Fibroblast of the conjunctiva (primary cell): ENCODE measurements at regions not wholly inside any gene's neighbourhood (a gene's known extent, or its start where the extent isn't known, plus 50 kb on each side); places are given as distances from the start of the nearest gene placed in this dataset.
A peak's percentile ranks its signal among the peaks of the same experiment; 100 is the strongest.

Source experiments
- DNase-seq: peaks from one replicate; pipeline ENCODE4 v3.0.0-alpha.2; 2010; ENCODE audit warnings: low read depth

DNA sequence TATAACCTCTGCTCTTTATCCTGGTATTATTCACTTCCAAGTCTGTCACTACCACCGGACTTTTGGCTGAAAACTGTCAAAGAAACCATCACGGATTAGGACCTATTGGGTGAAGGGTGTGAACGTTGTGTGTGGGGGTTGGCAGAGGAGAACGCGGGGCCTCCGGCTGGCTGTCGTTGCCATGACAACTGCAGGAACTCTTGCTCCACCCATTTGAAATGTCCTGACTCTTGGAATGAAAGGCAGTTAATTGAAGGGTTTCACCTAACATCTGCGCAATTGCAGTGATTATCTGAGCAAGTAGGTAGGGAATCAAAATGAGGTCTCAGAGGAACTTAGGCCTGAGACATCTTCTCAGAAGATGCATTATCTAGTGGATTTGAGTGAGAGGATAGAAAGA, 60.9 kb upstream of the CLMP start:
- DNase-seq: no peak

DNA sequence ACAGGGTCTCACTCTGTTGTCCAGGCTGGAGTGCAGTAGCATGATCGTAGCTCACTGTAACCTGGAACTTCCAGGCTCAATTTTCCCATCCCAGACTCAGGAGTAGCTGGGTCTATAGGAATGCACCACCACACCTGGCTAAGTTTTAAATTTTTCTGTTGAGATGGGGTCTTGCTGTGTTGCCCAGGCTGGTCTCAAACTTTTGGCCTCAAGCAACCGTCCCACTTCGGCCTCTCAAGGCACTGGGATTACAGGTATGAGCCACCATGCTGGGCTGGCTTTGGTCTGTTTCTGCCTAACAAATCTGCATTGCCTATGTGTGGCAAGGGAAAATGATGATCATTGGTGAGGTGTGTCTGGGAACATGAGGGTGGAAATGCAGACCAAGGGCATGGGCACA, 59.3 kb upstream of the CLMP start:
- DNase-seq: no peak

DNA sequence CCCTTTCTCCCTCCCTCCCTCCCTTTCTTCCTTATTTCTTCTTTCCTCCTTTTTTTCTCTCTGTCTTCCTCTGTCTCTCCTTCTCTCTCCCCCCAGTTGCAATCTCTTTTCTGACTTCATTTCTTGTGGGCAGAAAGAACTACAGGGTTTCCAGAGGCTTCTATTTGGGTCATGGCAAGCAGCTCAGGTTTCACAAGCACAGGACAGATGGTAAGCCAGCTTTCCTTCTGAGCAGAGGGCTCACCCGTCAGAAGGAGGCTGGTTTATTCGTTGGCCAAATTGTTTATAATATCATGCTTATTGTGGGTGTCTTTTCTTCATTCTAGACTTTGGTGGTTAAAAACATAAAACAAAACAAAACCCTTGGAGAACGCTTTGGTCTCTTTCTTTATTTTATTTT, 58.9 kb upstream of the CLMP start:
- DNase-seq: no peak

DNA sequence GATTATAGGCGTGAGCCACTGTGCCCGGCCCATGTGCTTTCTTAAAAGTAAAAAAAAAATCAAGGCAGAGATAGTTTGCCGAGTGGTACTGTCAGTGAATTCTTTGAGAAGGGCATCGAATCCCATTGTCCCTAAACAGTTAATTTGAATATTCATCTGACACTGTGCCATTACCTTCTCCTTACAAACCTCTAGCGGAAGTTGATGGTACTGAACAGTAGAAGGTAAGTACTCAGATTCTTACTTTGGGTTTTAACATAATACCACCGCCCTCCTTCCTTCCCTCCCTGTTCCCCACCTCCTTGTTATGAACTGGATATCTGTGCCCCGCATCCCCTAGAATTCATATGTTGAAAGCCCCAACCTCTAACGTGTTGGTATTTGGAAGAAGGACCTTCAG, 58.2 kb upstream of the CLMP start:
- no peak for DNase-seq

DNA sequence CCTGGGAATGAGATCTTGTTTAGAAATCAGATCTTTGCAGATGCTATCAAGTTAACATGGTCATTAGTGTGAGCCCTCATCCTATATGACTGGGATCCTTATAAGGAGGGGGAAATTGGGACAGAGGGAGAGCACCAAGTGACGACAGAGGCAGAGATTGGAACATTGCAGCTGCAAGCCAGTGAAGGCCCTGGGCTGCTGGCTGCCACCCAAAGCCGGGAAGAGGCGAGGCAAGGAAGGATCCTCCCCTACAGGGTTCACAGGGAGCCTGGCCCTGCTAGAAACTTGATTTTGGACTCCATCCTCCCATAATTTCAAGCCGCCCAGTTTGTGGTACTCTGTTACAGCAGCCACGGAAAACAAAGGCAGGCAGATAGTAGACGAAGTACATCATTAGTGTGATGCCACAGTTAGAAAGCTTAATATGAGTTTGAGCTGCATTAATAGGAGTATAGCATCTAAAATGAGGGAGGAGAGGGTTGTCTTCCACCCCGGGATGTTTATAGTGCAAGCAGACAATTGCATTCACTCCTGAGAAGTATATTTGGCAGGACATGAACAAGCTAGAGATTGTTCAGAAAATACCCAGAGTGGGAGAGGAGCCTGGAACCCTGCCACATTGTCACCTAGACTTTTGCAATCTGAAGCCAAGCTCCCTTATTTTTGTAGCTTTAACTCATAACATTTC, 56.8 kb upstream of the CLMP start:
- DNase-seq: peak; percentile 33

DNA sequence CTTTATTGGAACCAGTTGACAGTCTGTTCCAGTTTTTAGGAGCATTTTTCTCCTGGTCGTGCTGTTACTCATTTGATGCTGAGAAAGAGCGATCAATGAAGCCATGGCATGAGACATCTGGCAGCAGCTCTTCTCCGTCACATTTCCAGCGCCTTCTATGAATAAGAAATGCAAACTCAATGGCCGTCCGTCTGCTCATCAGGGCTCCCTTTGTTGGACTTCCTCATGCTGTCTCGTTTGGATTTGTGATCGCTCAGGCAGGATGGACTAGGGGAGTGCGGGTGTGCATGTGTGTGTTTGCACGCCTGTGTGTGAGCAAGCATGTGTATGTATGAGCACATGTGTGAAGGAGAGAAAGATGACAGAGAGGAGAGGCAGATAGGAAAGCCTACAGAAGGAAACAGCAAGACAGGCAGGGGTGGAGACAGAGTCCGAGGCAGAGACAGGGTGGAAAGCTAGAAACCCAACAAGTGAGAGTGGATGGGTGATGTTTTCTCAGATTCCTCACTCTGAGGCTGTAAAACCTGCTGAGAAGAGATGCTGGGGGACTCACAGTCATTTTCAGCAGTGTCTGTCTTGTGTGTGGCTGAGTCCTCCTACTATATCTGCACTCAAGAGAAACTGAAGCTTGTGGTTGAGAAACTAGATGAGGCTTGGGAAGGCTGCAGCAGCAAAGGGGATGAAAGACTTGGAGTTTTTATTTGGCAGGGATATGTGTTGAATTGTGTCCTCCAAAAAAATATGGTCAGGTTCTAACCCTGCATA, 56.0 kb upstream of the CLMP start:
- DNase-seq: no peak

DNA sequence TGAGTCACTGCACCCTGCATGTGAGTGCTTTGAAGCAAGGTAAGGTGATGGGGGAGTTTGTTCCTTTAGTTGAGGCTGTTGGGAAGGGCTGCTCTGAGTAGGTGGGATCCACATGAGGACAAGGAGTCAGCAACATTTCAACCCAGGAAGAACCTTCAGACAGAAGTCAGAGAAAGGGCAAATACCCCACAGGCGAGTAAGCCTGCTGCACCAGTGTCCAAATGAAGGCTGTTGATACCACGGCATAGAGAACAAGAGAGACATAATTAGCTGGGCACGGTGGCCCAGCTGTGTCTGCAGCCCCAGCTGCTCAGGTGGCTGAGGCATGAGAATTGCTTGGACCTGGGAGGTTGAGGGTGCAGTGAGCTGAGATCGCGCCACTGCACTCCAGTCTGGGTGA, 54.3 kb upstream of the CLMP start:
- DNase-seq: no peak

DNA sequence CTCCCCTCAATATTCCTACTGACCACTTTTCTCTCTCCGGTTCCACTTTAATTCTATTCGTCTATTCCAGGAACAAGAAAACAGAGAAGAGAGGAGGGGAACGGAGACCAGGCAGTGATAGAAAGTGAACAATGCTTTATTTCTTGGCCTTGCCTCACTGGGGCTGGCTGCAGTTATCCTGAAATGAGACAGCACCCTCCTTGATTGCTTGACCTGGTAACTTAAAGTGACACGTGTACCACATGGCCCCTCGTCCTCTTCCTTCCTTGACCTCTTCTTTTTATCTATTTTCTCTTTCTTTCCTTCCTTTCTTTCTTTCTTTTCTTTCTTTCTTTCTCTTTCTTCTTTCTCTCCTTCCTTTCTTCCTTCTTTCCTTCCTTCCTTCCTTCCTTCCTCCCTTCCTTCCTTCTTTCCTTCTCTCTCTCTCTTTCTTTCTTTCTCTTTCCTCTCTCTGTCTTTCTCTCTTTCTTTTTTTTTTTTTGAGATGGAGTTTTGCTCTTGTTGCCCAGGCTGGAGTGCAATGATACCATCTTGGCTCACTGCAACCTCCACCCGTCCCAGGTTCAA, 52.8 kb upstream of the CLMP start:
- DNase-seq: no peak

DNA sequence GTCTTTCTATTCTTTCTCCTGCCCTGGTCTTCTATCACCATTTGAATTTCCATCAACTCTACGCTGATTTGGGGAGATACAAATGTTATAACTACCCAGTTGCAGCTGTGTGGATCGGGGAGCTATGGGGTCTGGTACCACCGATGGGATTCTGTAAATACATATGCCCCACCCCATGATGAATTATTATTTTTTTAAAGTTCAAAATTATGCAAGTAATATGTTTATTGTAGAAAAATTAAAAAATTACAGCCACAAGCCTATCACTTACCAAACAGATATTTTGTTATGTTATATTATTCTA, 52.4 kb upstream of the CLMP start:
- DNase-seq: no peak

DNA sequence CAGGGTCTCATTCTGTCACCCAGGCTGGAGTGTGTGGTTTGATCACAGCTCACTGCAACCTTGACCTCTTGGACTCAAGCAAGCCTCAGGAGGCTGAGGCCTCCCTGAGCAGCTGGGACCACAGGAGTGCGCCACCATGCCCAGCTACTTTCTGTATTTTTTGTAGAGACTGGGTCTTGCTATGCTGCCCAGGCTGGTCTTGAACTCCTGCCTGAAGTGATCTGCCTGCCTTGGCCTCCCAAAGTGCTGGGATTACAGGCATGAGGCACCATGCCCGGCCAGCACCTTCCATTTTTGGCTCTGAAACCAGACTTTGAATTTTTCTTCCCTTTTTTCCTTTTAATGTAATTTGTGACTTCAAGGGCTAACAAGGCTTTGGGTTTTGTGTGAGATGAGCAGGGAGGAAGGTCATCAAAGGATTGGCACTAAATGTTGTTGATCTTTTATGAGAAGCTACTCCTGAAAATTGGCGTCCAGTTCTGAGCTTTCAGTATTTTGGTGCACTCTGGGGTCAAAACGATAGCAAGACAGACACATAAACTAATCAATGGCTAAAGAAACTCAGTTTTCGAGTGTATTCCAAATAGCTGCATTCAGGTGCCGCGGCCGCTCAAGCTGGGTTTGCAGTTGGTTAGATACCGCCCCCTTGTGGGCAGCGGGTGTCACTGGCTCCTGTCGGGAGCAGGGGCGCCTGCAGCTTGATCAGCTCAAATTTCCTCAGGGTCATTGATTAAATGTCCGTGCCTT, 51.9 kb upstream of the CLMP start:
- DNase-seq: peak; percentile 72

DNA sequence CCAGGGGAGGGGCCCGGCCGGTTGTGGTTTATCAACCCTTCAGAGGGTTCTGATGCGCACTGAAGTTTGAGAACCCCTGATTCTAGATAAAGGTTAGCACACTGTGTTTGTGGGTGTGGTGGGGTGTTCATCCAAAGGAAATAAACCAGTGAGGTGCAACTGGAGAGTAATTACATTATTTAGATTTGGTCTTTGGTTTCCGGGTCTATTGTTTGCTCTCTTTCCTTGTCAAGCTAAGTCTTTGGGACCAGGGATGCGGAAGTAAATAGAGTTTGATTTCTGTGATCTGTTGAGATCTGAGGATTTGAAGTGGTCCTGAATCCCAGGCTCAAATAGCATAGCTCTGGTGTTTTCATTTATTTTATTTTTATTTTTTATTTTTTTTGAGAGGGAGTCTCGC, 50.5 kb upstream of the CLMP start:
- DNase-seq: no peak
